DND-41 (cell line): ENCODE measurements at regions not wholly inside any gene's neighbourhood (a gene's known extent, or its start where the extent isn't known, plus 50 kb on each side); places are given as distances from the start of the nearest gene placed in this dataset.

ENCODE experiments used
- ATAC-seq: fragments of 200-7000 bp; cut with Tn5 transposase; 3 replicates; pipeline ENCODE4 v1.9.1; 2021; ENCODE audit warnings: low read depth; ENCODE audit not compliant: insufficient read depth
- DNase-seq: peaks from one replicate; pipeline ENCODE4 v3.0.0-alpha.2; 2020
- H2AFZ ChIP-seq: 2 replicates; pipeline ENCODE4 v1.6.0; 2012; ENCODE audit warnings: low read depth, low read length
- H3K27ac ChIP-seq: 2 replicates; pipeline ENCODE4 v1.5.1; 2012; ENCODE audit warnings: low read length, inconsistent platforms
- H3K27me3 ChIP-seq: fragments of 200-600 bp; sonication (generic); 2 replicates; pipeline ENCODE4 v1.6.0; 2012; ENCODE audit warnings: low read length, mild to moderate bottlenecking, inconsistent platforms; ENCODE audit not compliant: insufficient read depth, poor library complexity
- H3K36me3 ChIP-seq: 2 replicates; pipeline ENCODE4 v1.5.1; 2012; ENCODE audit warnings: low read length, inconsistent platforms; ENCODE audit not compliant: insufficient read depth
- H3K4me1 ChIP-seq: 2 replicates; pipeline ENCODE4 v1.5.1; 2012; ENCODE audit warnings: mild to moderate bottlenecking, low read length; ENCODE audit not compliant: insufficient read depth
- H3K4me2 ChIP-seq: 2 replicates; pipeline ENCODE4 v1.6.0; 2012; ENCODE audit warnings: mild to moderate bottlenecking, moderate library complexity, low read length, inconsistent platforms; ENCODE audit not compliant: insufficient read depth
- H3K4me3 ChIP-seq, 2 experiments: fragments of 200-600 bp in 1 of 2; shearing (Covaris generic) in 1 of 2; 2 replicates each; pipeline ENCODE4 v1.5.1; 2012 to 2016; ENCODE audit warnings: inconsistent platforms in 2 of 2, low read length in 2 of 2, mild to moderate bottlenecking in 2 of 2, low read depth in 1 of 2, moderate library complexity in 1 of 2
- H3K79me2 ChIP-seq: 2 replicates; pipeline ENCODE4 v1.6.0; 2012; ENCODE audit warnings: low read length, inconsistent platforms; ENCODE audit not compliant: insufficient read depth
- H3K9ac ChIP-seq: 2 replicates; pipeline ENCODE4 v1.6.0; 2012; ENCODE audit warnings: low read depth, mild to moderate bottlenecking, inconsistent platforms, low read length, moderate library complexity
- H3K9me3 ChIP-seq: 2 replicates; pipeline ENCODE4 v1.5.1; 2012; ENCODE audit warnings: low read length, moderate library complexity, mild to moderate bottlenecking, inconsistent platforms; ENCODE audit not compliant: insufficient read depth, severe bottlenecking
- H4K20me1 ChIP-seq: 2 replicates; pipeline ENCODE4 v1.6.0; 2012; ENCODE audit warnings: low read length; ENCODE audit not compliant: insufficient read depth
- CTCF ChIP-seq: IDR thresholded peaks from 2 replicates; pipeline ENCODE4 v1.5.1; 2012; ENCODE audit warnings: borderline replicate concordance, low read length, moderate library complexity, mild to moderate bottlenecking; ENCODE audit not compliant: poor library complexity, severe bottlenecking; ENCODE audit errors: extremely low read depth
- EZH2 ChIP-seq: IDR thresholded peaks from 3 replicates; pipeline ENCODE4 v1.6.1; 2012; ENCODE audit warnings: borderline replicate concordance, low read depth, mild to moderate bottlenecking, moderate library complexity, low read length, inconsistent platforms; ENCODE audit not compliant: severe bottlenecking

- Histone ChIP-seq H3K9me3 (no peaks in the 10 kb centered on the region), H3K4me1 (no peaks in the 10 kb centered on the region), H3K27me3 (no peaks in the 10 kb centered on the region), H3K4me3 (no peak overlapping the region), H3K9ac (no peak overlapping the region), H3K27ac (no peak overlapping the region), H3K36me3 (no peaks in the 10 kb centered on the region), H2AFZ (no peak overlapping the region), H4K20me1 (no peaks in the 10 kb centered on the region), H3K4me2 (no peak overlapping the region), H3K79me2 (no peaks in the 10 kb centered on the region)
- TF ChIP-seq EZH2 = no peak
- no peak for TF ChIP-seq CTCF
- ATAC-seq = no peak
- no peak for DNase-seq
Measured at GRCh38 chr1:119226913-119227312, 86.5 kb upstream of the WARS2 start.

- no peak overlapping the region for H2AFZ ChIP-seq
Measured at GRCh38 chr1:119227456-119227855, 87.0 kb upstream of the WARS2 start.

DNA sequence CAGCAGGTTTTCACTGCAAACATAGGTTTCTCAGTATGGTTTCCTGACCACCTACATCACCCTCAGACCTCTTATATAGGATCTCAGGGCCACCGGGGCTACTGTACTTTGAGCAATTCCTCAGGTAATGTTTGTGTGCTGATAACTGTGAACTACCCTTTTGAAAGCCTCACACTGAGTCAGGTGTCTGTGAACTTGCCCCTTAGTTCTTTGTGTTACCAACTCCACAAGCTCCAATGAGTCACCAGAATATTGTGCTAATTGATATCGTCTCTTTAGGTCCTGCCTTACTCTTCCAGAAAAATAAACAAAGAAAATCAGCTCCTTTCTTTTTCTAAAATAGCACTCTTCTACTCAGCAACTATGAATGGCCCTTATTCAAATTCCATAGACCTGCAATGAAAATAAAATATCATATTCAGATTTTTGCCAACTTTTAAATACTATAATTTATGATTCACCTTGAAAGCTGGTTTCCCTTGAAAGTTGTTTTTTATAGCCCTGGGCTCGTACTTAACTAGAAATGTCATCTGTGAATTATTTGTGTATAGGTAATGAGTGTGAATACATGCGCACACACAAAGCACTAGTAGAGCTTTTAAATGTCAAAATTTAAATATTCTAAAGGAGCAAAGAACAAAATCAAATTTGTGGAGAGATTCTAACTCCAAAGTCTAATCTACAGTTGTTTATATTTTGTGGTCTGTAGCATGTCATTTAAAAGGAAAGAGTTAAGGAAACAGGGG lies 88.1 kb upstream of the WARS2 start:
- ATAC-seq = no peak
- Histone ChIP-seq H3K4me3 (no peak overlapping the region), H3K79me2 (no peaks in the 10 kb centered on the region), H3K27ac (no peak overlapping the region), H3K9ac (no peak overlapping the region), H3K36me3 (no peaks in the 10 kb centered on the region), H3K4me2 (no peak overlapping the region), H3K4me1 (no peaks in the 10 kb centered on the region), H3K27me3 (no peaks in the 10 kb centered on the region), H2AFZ (no peak overlapping the region), H3K9me3 (no peaks in the 10 kb centered on the region), H4K20me1 (no peaks in the 10 kb centered on the region)
- no peak for TF ChIP-seq EZH2
- no peak for TF ChIP-seq CTCF
- DNase-seq = no peak

More at GRCh38 chr1:119227456-119227855, 87.0 kb upstream of the WARS2 start:
- ATAC-seq (no peak), DNase-seq (no peak)
- H3K27me3 ChIP-seq = no peaks in the 10 kb centered on the region
- H3K9ac ChIP-seq = no peak overlapping the region
- H3K36me3 ChIP-seq = no peaks in the 10 kb centered on the region
- no peaks in the 10 kb centered on the region for H3K9me3 ChIP-seq
- H3K4me2 ChIP-seq = no peak overlapping the region
- H3K27ac ChIP-seq = no peak overlapping the region
- no peak overlapping the region for H3K4me3 ChIP-seq
- no peak for TF ChIP-seq CTCF
- no peak for TF ChIP-seq EZH2
- no peaks in the 10 kb centered on the region for H3K4me1 ChIP-seq
- H4K20me1 ChIP-seq = no peaks in the 10 kb centered on the region
- no peaks in the 10 kb centered on the region for H3K79me2 ChIP-seq
